GM19395 (cell line): ENCODE measurements at regions not wholly inside any gene's neighbourhood (a gene's known extent, or its start where the extent isn't known, plus 50 kb on each side); places are given as distances from the start of the nearest gene placed in this dataset.
"Not testable (repeated sequence)": the region's sequence is repeated elsewhere in the genome, so short reads cannot be mapped to it uniquely, and the experiment has no call there.

Source experiments
- ATAC-seq: cut with Tn5 transposase; IDR thresholded peaks from one replicate; pipeline ENCODE4 v1.9.1; 2021; ENCODE audit warnings: mild to moderate bottlenecking, moderate library complexity; ENCODE audit not compliant: unreplicated experiment

DNA sequence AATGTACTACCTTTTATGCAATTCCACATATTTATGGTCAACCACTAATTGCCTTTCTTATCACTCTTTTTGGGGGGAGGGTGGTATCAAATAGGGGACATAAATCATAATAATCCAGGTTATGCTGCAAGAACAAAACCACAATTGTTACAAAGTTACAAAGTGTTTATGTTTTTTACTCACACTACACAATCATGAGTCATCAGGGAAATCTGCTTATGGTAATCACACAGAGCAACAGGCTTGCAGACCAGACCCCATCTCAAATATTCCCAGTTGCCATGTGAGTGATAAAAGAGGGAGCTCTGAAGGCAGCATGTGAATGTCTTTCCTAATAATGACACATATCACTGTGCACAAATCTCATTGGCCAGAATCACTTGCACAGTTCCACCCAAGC lies 304.7 kb upstream of the TMEFF2 start:
- ATAC-seq: no peak

DNA sequence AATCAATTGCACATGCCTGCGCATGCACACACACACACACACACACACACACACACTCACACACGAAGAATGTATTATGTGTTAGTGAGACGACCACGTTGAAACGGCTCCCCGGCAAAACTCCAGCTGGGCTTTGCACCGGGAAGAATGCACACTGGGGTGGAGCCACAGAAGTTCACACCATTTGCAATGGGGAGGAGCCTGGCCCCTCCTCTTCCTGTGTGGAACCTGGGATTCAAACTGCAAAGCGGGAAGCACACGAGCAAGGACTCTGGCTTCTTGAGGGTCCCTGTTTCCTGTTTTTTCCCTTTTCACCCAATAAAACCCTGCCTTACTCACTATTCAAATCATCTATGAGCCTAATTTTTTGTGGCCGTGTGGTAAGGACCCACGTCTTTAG lies 304.0 kb upstream of the TMEFF2 start:
- no peak for ATAC-seq

DNA sequence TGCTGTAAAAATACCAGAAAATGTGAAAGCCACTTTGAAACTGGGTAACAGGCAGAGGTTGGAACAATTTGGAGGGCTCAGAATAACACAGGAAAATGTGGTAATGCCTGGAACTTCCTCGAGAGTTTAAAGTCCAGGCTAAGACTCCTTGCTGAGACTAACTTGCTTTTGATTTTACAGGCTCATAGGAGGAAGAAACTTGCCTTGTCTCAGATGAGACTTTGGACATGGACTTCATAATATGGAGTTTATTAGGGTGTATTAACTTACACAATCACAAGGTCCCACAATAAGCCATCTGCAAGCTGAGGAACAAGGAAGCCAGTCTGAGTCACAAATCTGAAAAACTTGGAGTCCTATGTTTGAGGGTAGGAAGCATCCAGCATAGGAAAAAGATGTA lies 293.4 kb upstream of the TMEFF2 start:
- ATAC-seq: not testable (repeated sequence)

DNA sequence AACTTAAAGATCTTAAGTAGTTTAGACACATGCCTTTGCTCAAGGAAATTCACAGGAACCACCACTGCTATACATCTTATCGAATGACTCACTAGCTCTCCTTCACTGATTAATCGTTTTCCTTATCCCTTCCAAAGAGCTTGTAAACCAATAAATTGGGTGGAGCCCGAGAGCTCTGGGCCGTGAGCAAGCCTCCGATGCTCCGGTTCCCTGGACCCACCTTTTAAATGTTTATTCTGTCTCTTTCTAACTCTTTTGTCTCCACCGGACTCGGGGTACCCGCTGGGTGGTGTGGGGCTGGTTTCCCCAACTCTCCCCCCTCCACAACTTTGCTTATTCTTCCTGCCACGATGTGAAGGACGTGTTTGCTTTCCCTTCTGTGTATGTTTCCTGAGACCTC lies 292.9 kb upstream of the TMEFF2 start:
- no peak for ATAC-seq

DNA sequence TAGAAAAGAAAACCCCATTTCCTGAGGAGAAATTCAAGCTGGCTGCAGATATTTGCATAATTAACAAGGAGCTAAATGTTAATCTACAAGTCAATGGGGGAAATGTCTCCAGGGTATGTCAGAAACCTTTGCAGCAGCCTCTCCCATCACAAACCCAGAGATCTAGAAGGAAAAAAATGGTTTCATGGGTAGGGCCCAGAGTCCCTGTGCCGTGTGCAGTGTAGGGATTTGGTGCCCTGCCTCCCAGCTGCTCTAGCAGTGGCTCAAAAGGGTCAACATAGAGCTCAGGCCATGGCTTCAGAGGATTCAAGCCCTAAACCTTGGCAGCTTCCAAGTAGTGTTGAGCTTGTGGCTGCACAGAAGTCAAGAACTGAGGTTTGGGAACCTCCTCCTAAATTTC lies 290.2 kb upstream of the TMEFF2 start:
- ATAC-seq: no peak

DNA sequence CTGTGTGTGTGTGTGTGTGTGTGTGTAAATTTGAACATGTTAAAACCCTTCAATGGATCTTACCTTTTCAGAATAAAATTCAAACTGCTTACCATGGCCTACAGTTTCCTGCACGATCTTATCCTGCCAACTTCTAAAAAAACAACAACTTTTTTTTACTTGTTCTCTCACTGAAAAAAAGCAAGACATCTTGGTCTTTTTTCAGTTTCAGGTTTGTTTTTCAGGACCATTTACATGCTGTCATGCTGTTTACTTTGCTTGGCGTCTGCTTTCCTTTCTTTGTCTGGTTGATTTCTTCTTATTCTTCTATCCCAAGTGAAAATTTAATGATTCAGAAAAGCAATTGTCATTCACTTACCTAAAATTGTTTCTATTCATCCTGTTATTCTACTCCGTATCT lies 286.3 kb upstream of the TMEFF2 start:
- no peak for ATAC-seq

DNA sequence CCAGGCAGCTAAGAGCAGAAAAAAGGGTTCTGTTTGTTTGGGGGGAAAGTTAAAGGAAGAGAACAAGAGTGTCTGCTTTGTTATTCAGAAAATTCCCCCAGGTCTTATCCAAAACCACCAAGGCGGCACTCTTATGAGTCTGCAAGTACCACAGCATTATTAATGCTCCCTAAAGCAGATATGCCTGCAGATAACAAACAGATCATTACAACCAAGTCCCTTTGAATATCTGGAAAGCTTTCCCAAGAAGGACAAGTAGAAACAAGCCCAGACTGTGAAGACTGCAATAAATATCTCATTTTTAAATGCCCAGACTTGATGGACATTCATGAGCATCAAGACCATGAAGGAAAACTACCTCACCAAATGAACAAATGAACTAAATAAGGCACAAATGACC lies 278.6 kb upstream of the TMEFF2 start:
- no peak for ATAC-seq

DNA sequence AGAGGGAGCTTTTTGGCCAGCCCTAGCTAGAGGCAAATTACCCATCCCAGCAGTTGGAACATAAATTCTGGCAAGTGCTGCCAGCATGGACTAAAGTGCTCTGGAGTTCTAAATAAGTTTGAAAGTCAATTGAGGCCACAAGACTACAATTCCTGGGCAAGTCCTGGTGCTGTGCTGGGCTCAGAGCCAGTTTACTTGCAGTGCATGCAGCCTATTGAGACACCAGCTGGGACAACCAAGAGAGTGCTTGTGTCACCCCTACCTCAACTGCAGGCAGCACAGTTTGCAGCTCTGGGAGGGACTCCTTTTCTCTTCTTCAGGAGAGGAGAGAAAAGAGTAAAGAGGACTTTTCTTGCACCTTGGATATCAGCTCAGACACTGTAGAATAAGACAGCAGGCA lies 277.2 kb upstream of the TMEFF2 start:
- no peak for ATAC-seq

DNA sequence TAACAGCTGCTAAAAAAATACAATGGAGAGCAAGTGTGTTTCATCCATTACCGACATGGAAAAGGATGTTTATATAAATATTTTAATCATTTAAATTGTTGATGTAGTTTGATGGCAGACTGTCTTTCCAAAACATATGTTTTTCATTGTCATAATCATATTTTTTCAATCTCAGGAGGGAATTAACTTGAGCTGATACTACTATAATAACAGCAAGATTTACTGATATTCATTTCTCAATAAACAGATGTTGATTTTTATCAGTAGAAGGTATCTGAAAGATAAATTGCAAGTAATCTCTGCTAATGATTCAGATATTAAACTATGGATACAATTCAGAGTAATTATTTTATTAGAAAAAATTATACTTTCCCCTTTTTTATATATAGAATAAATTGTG lies 274.9 kb upstream of the TMEFF2 start:
- no peak for ATAC-seq

DNA sequence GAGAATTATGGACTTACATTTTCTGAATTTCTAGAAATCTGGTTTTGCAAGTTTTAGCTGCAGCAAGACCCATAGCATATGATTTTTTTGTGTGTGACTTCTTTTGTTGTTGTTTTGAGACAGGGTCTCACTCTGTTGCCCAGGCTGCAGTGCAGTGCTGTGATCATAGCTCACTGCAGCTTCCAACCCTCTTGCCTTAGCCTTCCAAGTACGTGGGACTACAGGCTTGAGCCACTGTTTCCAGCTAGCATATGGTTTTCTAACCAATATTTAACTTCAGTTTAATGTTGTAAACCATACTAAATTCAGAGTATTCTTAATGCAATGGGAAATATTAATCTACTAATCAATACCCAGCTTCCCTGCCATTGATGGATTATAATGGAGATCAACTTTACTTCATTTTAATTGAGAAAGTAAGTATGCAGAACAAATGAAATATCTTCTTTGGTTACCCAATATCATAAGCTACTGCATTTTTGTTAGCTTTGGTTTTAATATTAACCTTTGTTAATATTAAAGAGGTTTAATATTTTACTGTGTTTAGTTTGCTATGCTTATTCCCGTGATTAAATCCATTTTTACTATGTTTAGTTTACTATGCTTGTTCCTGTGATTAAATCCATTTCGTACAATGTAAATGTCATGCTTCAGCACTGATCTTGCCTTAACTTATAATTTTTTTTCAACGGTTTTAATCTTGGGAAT lies 273.4 kb upstream of the TMEFF2 start:
- ATAC-seq: no peak

DNA sequence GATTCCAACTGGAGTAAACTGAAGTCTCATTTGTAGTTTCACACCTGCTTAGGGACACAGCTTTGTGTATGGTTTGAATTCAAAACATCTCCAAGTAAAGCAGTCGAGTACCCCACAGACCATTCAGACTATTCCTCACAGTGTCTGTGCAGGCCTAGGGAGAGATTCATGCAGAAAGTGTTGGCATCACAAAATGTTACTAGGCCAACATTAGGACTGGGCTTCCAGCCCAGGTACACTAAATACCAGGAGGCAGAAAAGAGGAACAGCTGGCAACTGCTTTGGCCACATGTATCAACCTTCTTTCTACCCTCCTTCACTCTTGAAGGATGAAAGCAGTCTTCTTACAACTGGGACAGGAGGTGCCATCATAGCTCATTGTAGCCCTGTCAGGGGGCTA lies 270.4 kb upstream of the TMEFF2 start:
- ATAC-seq: no peak

DNA sequence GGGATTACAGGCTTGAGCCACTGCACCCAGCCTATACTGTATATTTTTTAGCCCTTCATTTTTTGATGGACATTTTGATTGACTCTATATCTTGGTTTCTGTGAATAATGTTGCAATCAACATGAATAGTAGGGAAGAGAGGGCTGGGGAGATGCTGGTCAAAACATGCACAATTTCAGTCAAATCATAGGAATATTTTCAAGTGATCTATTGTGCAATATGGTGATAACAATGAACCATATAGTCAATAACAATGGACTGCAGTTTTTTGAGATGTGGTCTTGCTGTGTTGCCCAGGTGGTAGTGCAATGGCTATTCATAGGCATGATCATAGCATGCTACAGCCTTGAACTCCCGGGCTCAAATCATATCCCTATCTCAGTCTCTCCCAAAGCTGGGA lies 264.7 kb upstream of the TMEFF2 start:
- ATAC-seq: no peak

DNA sequence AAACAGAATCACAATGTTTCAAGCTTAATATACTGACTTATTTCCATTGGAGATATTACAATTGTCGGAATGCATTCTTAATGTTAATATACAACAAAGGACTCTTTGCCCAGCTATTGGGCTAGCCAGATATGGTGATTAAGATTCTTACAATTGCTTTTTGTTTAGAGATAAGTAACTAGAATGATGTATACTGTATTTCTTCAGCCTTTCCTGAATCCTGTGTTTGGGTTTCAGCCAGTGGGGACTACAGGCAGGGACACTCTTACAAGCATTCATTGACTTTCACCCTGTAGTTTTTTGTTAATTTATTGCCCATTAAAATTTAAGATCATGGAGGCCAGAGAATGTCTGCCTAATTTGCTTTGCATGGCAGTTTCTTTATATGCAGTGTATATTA lies 254.1 kb upstream of the TMEFF2 start:
- ATAC-seq: no peak

DNA sequence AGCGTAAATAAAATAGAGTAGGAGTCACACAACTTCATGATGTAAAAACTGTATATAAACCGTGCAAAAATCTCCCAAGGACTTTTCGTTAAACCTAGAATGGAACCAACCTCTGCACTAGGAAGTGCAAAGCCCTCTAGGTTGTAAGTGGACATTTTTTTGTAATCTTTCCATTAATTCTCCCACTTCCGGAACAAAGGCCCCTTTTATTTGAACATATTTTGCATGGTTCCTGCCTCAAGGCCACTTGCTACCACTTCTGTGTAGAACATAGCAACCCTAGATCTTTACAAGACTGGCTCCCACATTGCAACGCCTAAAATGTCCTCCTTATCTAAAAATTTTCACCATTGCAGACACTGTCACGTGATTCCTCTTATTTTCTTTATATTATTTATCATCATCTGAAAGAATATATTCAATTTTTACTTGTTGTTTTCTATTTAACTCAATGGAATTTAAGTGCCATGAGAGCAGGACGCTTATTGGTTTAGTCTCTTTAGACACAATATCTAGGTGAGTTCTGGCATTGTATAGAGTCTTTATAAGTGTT lies 249.6 kb upstream of the TMEFF2 start:
- no peak for ATAC-seq

DNA sequence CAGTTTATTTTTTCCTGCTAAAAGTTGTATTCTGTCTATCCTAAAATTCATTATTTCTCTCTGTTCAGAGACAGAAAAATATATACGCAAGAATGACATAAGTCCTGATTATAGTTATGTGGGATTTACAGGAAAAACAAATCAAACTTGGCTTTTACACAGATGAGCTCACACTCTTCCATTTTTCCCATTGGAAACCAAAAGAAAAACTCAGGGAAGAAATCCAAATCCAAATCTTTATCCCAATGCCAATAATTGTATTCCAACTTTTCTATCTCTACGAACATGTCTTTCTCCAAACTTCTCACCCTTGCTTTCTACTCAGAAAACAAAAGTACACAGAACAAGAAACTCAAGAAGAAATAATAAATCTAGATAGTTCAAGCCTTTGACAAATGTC lies 249.1 kb upstream of the TMEFF2 start:
- ATAC-seq: no peak

DNA sequence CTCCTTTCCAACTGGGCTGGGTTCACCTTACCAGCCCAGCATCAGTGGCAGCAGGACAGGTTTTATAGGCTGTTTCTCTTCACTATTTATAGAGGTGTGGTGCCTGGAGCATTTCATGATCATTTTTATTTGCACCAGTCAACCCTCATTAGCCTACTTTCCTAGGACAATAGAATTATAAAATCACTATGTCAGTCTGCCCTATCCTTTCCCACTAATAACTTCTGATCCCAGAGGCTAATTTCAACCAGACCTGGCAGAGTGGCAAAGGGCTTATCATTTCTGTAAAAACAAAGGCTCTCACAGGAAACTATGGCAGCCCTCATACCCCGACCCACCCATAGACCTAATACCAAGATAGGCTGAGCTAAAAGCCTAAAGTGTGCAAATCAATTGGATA lies 243.5 kb upstream of the TMEFF2 start:
- ATAC-seq: no peak

DNA sequence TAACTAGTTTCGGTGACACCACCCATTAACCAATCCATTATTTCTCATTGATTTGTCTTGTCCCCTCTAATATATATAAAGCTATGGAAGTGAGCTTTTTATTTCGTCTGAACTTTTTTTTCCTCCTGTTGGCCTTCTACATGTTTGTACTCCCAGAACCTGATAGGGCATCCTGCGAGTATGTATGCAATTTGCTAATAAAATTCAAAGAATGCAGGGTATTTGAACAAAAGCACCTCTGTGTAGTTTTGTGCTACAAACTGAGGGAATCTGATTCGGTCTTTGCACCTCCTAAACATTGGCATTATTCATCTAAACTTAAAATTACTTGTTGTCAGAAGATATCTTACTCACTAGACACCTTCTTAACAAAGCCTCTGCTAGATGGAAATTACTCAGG lies 242.9 kb upstream of the TMEFF2 start:
- no peak for ATAC-seq

DNA sequence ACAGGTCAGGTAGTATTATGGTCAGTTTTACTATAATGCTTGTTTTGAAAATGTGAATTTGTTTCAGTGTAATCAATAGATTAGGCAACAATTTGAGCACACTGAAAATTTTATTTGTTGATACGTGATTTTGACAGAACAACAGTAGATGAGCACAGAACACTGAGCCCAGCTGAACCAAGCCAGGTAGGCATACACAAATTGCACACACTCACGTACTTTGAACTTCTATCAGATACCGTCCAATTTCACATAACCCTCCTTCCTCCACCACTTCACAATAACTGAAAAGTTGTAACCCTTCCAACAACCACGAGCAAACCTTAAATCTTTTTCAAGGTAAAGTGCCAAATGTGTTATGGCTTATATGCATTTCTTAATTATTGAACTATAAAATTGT lies 229.5 kb upstream of the TMEFF2 start:
- ATAC-seq: no peak

DNA sequence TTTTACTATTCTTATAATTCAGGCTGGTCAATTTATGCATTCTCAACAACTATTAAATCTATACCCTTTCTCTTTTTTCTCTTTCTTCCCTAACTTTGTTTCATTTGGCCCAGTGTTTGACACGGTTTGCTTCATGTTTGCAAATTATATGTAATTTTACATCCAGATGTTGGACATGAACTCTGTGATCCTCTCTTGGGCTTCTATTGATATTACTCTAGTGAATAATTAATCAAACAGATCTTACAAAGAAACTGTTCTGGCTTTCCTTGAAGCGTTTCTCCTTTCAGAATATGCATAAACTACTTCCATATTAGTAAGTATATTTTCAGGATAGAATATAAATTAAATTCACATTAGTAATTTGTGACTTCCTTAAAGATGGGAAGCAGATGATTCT lies 225.1 kb upstream of the TMEFF2 start:
- ATAC-seq: no peak

DNA sequence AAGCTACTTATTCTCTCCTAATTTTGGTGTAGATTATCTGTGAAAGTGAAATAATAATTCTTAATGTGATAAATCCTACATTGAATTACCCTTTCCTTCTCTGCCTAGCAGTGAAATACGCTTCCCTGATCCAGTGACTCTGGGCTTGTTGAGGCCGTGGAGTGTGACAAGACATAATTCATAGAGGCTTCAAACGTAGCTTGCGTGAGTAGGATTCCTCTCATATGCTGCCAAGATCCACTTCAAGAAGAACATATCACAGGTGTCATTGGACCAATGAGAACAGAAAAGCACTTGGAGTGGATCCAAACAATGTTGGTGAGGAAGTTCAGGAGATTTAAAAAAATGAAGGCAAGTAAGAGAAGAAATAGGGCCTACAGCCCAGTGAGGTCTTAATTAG lies 221.3 kb upstream of the TMEFF2 start:
- ATAC-seq: no peak

DNA sequence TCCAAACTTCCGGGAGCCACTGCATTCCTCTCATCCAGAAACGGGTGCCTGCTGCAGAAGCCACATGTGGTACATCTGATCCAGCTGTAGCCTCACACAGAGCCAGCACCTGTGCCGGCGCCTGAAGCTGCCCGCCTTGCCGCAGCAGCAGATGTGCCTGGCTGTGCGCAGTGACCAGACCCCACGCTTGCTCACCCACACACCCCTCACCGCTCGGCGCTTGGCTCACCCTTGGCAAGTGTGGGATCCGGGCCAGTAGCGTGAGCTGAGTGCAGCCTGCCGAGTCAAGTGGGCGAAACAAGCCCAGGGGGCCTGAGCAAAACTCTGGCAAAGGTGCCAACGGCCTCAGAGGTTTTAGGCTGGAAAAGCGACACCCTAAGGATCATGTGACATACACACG lies 220.1 kb upstream of the TMEFF2 start:
- no peak for ATAC-seq

DNA sequence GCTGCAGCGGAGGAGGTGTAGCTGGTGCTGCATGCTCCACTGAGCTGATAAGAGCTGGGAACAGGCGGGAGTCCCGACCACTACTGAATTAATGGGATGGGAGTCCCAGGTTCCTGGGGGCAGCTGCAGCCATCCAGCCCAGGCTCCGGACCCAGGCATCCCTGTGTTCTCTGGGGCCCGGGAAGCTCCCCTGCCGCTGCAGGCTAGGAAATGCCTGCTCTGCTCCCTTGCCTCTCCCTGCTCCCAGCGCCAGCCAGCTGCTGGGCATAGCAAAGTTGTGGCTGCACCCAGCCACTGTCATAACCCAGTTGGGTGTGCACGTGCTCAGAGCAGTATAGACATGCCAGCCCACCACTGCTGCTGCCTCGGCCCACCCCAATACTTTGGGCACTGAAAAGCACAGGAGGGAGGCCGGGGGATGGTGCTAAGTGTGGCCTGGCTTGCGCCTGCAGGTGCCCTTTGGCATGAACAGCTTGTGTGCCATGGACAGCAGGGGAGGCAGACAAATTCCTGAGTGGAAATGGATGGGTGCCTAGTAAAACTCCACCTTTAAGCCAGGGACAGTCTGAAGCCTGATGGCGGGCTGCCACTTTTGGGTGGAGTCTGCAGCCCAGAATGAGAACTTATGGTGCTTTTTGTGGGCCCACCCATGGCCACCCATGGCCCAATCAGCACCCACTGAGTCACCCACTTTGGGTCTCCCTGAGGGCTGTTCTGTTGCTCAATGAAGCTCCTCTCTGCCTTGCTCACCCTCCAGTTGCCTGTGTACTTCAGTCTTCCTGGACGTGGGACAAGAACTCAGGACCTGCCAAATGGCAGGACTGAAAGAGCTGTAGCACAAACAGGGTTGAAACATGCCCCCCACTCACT lies 219.3 kb upstream of the TMEFF2 start:
- no peak for ATAC-seq
